Progenitor cell of endocrine pancreas (in vitro differentiated cells): ENCODE measurements at regions not wholly inside any gene's neighbourhood (a gene's known extent, or its start where the extent isn't known, plus 50 kb on each side); places are given as distances from the start of the nearest gene placed in this dataset.

Source experiments
- DNase-seq: peaks from one replicate; pipeline ENCODE4 v3.0.0; 2021; ENCODE audit warnings: low spot score; ENCODE audit not compliant: unreplicated experiment
- H3K27ac Mint-ChIP-seq: 2 replicates; pipeline ENCODE4 v1.8.0; 2021; ENCODE audit warnings: mild to moderate bottlenecking, moderate library complexity, mixed read lengths
- H3K27me3 Mint-ChIP-seq: 2 replicates; pipeline ENCODE4 v1.8.0; 2021; ENCODE audit warnings: mixed read lengths
- H3K36me3 Mint-ChIP-seq: 2 replicates; pipeline ENCODE4 v1.8.0; 2022; ENCODE audit warnings: mixed read lengths; ENCODE audit not compliant: insufficient read depth
- H3K4me1 Mint-ChIP-seq: 2 replicates; pipeline ENCODE4 v1.8.0; 2021; ENCODE audit warnings: low read depth, mixed read lengths
- H3K4me3 Mint-ChIP-seq: 2 replicates; pipeline ENCODE4 v1.8.0; 2021; ENCODE audit warnings: low read depth, mild to moderate bottlenecking, moderate library complexity, mixed read lengths
- H3K9me3 Mint-ChIP-seq: 2 replicates; pipeline ENCODE4 v1.8.0; 2021; ENCODE audit warnings: low read depth, mixed read lengths
- CTCF ChIP-seq: fragments of 200-600 bp; sonication (generic); IDR thresholded peaks from one replicate; pipeline ENCODE4 v1.5.0; 2021; ENCODE audit warnings: antibody characterized with exemption, mild to moderate bottlenecking; ENCODE audit not compliant: unreplicated experiment

GRCh38 chr10:33734393-33735155, 400.1 kb upstream of the NRP1 start:
- Mint-ChIP-seq H3K9me3 (no peaks in the 10 kb centered on the region), H3K27ac (no peak overlapping the region), H3K36me3 (no peaks in the 10 kb centered on the region), H3K4me3 (no peak overlapping the region), H3K27me3 (no peaks in the 10 kb centered on the region), H3K4me1 (peaks cover 14% of the 10 kb centered on the region)
- no peak for TF ChIP-seq CTCF
- DNase-seq: no peak

GRCh38 chr10:33733058-33733457, 398.6 kb upstream of the NRP1 start:
- Mint-ChIP-seq H3K27me3 (no peaks in the 10 kb centered on the region), H3K4me3 (no peak overlapping the region), H3K9me3 (peaks cover 7% of the 10 kb centered on the region), H3K4me1 (peaks cover 14% of the 10 kb centered on the region), H3K36me3 (no peaks in the 10 kb centered on the region), H3K27ac (no peak overlapping the region)
- DNase-seq: no peak
- TF ChIP-seq CTCF: no peak

- peaks cover 10% of the 10 kb centered on the region for H3K9me3 Mint-ChIP-seq
- no peaks in the 10 kb centered on the region for H3K27me3 Mint-ChIP-seq
- TF ChIP-seq CTCF: no peak
- no peak overlapping the region for H3K27ac Mint-ChIP-seq
- no peak overlapping the region for H3K4me3 Mint-ChIP-seq
- peaks cover 14% of the 10 kb centered on the region for H3K4me1 Mint-ChIP-seq
- H3K36me3 Mint-ChIP-seq: no peaks in the 10 kb centered on the region
- DNase-seq: no peak
These were observed 397.8 kb upstream of the NRP1 start for GRCh38 chr10:33732161-33732680.

GRCh38 chr10:33731322-33731721, 396.9 kb upstream of the NRP1 start:
- peaks cover 14% of the 10 kb centered on the region for H3K4me1 Mint-ChIP-seq
- no peak for TF ChIP-seq CTCF
- no peaks in the 10 kb centered on the region for H3K36me3 Mint-ChIP-seq
- DNase-seq: no peak
- H3K9me3 Mint-ChIP-seq: peaks cover 10% of the 10 kb centered on the region
- no peaks in the 10 kb centered on the region for H3K27me3 Mint-ChIP-seq
- H3K4me3 Mint-ChIP-seq: no peak overlapping the region
- no peak overlapping the region for H3K27ac Mint-ChIP-seq

GRCh38 chr10:33725430-33725829, 391.0 kb upstream of the NRP1 start:
- no peak for TF ChIP-seq CTCF

More at GRCh38 chr10:33725430-33725829, 391.0 kb upstream of the NRP1 start:
- Mint-ChIP-seq H3K4me3 (no peak overlapping the region), H3K27me3 (no peaks in the 10 kb centered on the region), H3K36me3 (no peaks in the 10 kb centered on the region), H3K9me3 (peaks cover 10% of the 10 kb centered on the region), H3K27ac (no peak overlapping the region), H3K4me1 (no peaks in the 10 kb centered on the region)
- DNase-seq: no peak
